A673 (cell line): ENCODE measurements at regions not wholly inside any gene's neighbourhood (a gene's known extent, or its start where the extent isn't known, plus 50 kb on each side); places are given as distances from the start of the nearest gene placed in this dataset.

Experiments
- BruUV-seq: library from RNA; stranded (reverse); fragments of 400-500 nt; replicated peaks from 2 replicates; lab custom pipeline; 2021; lab: Mats Ljungman, UMichigan
- CTCF ChIA-PET: fragments of 300-600 bp; sonication (Branson Sonifier 250); formaldehyde crosslinking; loops from one replicate; lab custom pipeline; 2022; ENCODE audit warnings: antibody characterized with exemption; lab: Charles Lee
- POLR2A ChIA-PET: fragments of 300-600 bp; sonication (Branson Sonifier 250); formaldehyde crosslinking; loops from one replicate; lab custom pipeline; 2022; ENCODE audit warnings: antibody characterized with exemption; ENCODE audit not compliant: low non-redundant PET; lab: Charles Lee
- DNase-seq: peaks from one replicate; pipeline ENCODE4 v3.0.0-alpha.2; 2015; ENCODE audit warnings: low spot score
- H3K27ac ChIP-seq: fragments of 200-600 bp; sonication (generic); 2 replicates; pipeline ENCODE4 v1.5.1; 2016; ENCODE audit warnings: mixed run types, low read depth, mild to moderate bottlenecking, mixed read lengths, antibody characterized with exemption, low read length; ENCODE audit not compliant: poor library complexity, severe bottlenecking
- H3K27me3 ChIP-seq: fragments of 200-600 bp; sonication (generic); replicated peaks from 2 replicates; pipeline ENCODE4 v1.6.1; 2017; ENCODE audit warnings: mixed run types, low read depth, mild to moderate bottlenecking, mixed read lengths, antibody characterized with exemption, low read length; ENCODE audit not compliant: insufficient read depth, poor library complexity
- H3K36me3 ChIP-seq: fragments of 200-600 bp; sonication (generic); 2 replicates; pipeline ENCODE4 v1.6.1; 2016; ENCODE audit warnings: mixed run types, mild to moderate bottlenecking, mixed read lengths, antibody characterized with exemption, low read length; ENCODE audit not compliant: insufficient read depth, poor library complexity, severe bottlenecking
- H3K4me1 ChIP-seq: fragments of 200-600 bp; sonication (generic); 2 replicates; pipeline ENCODE4 v1.6.1; 2017; ENCODE audit warnings: mixed run types, mild to moderate bottlenecking, mixed read lengths, antibody characterized with exemption, low read length; ENCODE audit not compliant: insufficient read depth, poor library complexity, severe bottlenecking
- H3K4me3 ChIP-seq: fragments of 200-600 bp; sonication (generic); 2 replicates; pipeline ENCODE4 v1.5.1; 2016; ENCODE audit warnings: low read depth, mixed run types, mild to moderate bottlenecking, mixed read lengths, low read length; ENCODE audit not compliant: poor library complexity, severe bottlenecking
- H3K9me3 ChIP-seq: fragments of 200-600 bp; sonication (generic); 2 replicates; pipeline ENCODE4 v1.6.1; 2016; ENCODE audit warnings: mixed run types, low read depth, mild to moderate bottlenecking, mixed read lengths, antibody characterized with exemption, low read length; ENCODE audit not compliant: poor library complexity, severe bottlenecking
- EZH2 ChIP-seq: fragments of 200-600 bp; sonication (generic); IDR thresholded peaks from 2 replicates; pipeline ENCODE4 v1.6.1; 2017; ENCODE audit warnings: borderline replicate concordance, low read depth, mild to moderate bottlenecking, mixed read lengths, antibody characterized with exemption, low read length; ENCODE audit not compliant: poor library complexity, severe bottlenecking
- intact Hi-C: fragments of 100-400 bp; cut with micrococcal nuclease; formaldehyde crosslinking; loops from one replicate; pipeline ENCODE4 v1.10.0; 2022; ENCODE audit not compliant: unreplicated experiment
- TF ChIP-seq, protein P1 (sequence below): fragments of 300-800, 200-600 bp; sonication (generic); conservative IDR thresholded peaks from 2 replicates; pipeline ENCODE4 v1.5.1; 2017; ENCODE audit warnings: low read depth, mild to moderate bottlenecking, antibody characterized with exemption, low read length, moderate library complexity, mixed read lengths

DNA sequence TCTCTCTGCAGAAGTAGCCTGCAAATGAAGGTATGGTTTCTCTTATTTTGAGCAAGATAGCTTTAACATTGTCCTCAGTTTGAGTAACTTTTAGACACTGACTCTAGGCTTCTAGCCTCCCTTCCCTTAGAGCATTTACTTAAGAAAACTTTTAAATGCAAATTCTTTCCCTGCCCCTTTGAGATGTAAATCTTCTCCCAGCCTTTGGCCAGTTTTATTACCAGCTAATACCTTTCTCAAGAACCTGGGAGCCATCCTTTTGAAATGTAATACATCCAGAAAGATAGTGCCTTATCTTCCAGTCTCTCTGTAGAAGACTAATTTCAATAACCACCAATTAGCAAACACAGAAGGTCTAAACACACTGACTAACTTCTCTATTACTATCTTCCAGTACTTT is 688.9 kb upstream of the CDH9 start:
- no peak for TF ChIP-seq EZH2
- TF ChIP-seq, protein P1, sequence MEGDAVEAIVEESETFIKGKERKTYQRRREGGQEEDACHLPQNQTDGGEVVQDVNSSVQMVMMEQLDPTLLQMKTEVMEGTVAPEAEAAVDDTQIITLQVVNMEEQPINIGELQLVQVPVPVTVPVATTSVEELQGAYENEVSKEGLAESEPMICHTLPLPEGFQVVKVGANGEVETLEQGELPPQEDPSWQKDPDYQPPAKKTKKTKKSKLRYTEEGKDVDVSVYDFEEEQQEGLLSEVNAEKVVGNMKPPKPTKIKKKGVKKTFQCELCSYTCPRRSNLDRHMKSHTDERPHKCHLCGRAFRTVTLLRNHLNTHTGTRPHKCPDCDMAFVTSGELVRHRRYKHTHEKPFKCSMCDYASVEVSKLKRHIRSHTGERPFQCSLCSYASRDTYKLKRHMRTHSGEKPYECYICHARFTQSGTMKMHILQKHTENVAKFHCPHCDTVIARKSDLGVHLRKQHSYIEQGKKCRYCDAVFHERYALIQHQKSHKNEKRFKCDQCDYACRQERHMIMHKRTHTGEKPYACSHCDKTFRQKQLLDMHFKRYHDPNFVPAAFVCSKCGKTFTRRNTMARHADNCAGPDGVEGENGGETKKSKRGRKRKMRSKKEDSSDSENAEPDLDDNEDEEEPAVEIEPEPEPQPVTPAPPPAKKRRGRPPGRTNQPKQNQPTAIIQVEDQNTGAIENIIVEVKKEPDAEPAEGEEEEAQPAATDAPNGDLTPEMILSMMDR, result no peak
- no peaks in the 10 kb centered on the region for H3K36me3 ChIP-seq
- ChIA-PET POLR2A (no interaction called here), CTCF (no interaction called here)
- H3K9me3 ChIP-seq, result no peaks in the 10 kb centered on the region
- intact Hi-C loops, result no loop called here
- no peaks in the 10 kb centered on the region for H3K27me3 ChIP-seq
- DNase-seq, result no peak
- BruUV-seq, result no TSS peak
- no peak overlapping the region for H3K27ac ChIP-seq
- no peaks in the 10 kb centered on the region for H3K4me1 ChIP-seq
- no peak overlapping the region for H3K4me3 ChIP-seq

DNA sequence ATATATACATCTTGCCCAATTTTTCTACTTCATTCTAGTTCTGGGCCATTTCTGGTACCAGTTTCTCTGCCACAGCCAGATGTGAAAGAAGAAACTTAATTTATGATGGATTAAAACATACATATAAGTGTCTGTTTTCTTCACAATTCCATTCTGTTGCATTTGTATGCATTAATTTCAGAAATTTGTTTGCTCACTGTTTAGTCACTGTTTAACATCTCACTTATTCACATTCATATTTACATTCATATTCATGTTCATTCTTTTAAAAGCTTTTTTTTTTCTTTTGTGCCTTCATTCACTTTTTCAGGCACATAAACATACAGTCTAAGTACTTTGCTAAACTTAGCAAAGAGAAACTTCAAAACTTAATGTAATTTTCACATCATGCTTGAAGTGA is 684.0 kb upstream of the CDH9 start:
- H3K4me3 ChIP-seq, result no peak overlapping the region
- intact Hi-C loops, result no loop called here
- POLR2A ChIA-PET, result no interaction called here
- no TSS peak for BruUV-seq
- DNase-seq, result no peak
- no peak overlapping the region for H3K27ac ChIP-seq
- H3K36me3 ChIP-seq, result no peaks in the 10 kb centered on the region
- CTCF ChIA-PET, result no interaction called here
- no peak for TF ChIP-seq EZH2
- TF ChIP-seq, protein P1, result no peak
- peaks cover 9% of the 10 kb centered on the region for H3K9me3 ChIP-seq
- H3K4me1 ChIP-seq, result no peaks in the 10 kb centered on the region
- no peaks in the 10 kb centered on the region for H3K27me3 ChIP-seq

DNA sequence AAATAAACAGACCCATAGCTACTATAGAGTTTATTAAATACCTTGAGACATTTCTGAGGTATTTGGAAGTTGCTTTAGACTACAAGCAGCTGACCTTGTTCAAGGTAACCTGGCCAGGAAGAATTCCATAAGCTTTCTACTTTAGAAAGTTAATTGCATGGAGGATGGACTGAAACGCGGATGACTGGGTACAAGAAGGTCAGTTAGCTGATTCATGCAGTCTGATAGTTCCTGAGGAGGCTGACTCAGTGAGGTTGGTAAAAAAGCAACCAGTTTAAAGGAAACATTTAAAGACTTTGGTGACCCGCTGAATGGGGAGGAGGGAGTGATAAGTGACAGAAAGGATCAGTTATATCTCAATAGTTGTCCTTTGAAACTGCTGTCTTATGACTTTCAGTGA is 670.1 kb upstream of the CDH9 start:
- Histone ChIP-seq H3K27me3 (no peaks in the 10 kb centered on the region), H3K4me3 (no peak overlapping the region), H3K36me3 (no peaks in the 10 kb centered on the region), H3K27ac (no peak overlapping the region), H3K9me3 (no peaks in the 10 kb centered on the region), H3K4me1 (no peaks in the 10 kb centered on the region)
- CTCF ChIA-PET, result no interaction called here
- intact Hi-C loops, result no loop called here
- POLR2A ChIA-PET, result no interaction called here
- no peak for TF ChIP-seq EZH2
- TF ChIP-seq, protein P1, result no peak
- DNase-seq, result no peak
- BruUV-seq, result no TSS peak

DNA sequence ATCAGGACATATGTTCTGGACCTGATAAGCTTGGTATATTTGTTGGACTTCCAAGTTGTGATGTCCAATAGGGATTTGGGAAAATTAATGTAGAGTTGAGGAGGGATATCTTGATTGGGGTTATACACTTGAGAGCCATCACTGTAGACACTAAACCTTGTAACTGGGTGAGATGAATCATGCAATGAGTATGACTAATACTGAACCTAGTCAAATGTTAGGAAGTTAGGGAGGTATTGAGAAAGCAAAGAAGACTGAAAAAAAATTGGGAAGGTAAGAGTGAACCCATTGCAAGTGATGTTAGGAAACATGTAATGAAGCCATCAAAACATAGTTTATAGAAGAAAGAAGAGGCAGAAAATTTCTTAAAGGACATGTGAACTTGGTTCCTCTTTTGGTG is 668.4 kb upstream of the CDH9 start:
- TF ChIP-seq EZH2, result no peak
- TF ChIP-seq, protein P1, result no peak
- no TSS peak for BruUV-seq
- no peaks in the 10 kb centered on the region for H3K36me3 ChIP-seq
- DNase-seq, result no peak
- ChIA-PET POLR2A (no interaction called here), CTCF (no interaction called here)
- H3K4me3 ChIP-seq, result no peak overlapping the region
- peaks cover 11% of the 10 kb centered on the region for H3K4me1 ChIP-seq
- intact Hi-C loops, result no loop called here
- no peak overlapping the region for H3K27ac ChIP-seq
- H3K9me3 ChIP-seq, result no peaks in the 10 kb centered on the region
- H3K27me3 ChIP-seq, result no peaks in the 10 kb centered on the region
